GM12878 (cell line): ENCODE measurements at regions not wholly inside any gene's neighbourhood (a gene's known extent, or its start where the extent isn't known, plus 50 kb on each side); places are given as distances from the start of the nearest gene placed in this dataset.

Source experiments
- ATAC-seq: fragments of 200-7000 bp; cut with Tn5 transposase; 3 replicates; pipeline ENCODE4 v1.9.1; 2020; ENCODE audit warnings: mild to moderate bottlenecking, moderate library complexity
- BruUV-seq: library from RNA; stranded (reverse); fragments of 400-500 nt; replicated peaks from 2 replicates; lab custom pipeline; 2021; lab: Mats Ljungman, UMichigan
- CTCF ChIA-PET: fragments of 300-600 bp; sonication (Branson Sonifier 250); formaldehyde crosslinking; extraction: SDS; loops from one replicate; lab custom pipeline; 2021; ENCODE audit warnings: inconsistent platforms; lab: Yijun Ruan, JAX
- POLR2A ChIA-PET: fragments of 350-600 bp; formaldehyde crosslinking; extraction: SDS; loops from one replicate; lab custom pipeline; 2021; ENCODE audit warnings: inconsistent platforms; lab: Charles Lee
- RAD21 ChIA-PET: fragments of 300-600 bp; sonication (Branson Sonifier 250); formaldehyde crosslinking; loops from one replicate; lab custom pipeline; 2023; ENCODE audit warnings: antibody characterized with exemption; ENCODE audit not compliant: unreplicated experiment; lab: Charles Lee
- SMC1A ChIA-PET: fragments of 300-600 bp; sonication (Branson Sonifier 250); formaldehyde crosslinking; loops from one replicate; lab custom pipeline; 2023; ENCODE audit not compliant: unreplicated experiment, uncharacterized antibody; lab: Charles Lee
- DNase-seq: peaks from one replicate; pipeline ENCODE4 v3.0.0-alpha.2; 2011; ENCODE audit warnings: low read depth, low spot score
- FAIRE-seq: peaks from 3 replicates; lab custom pipeline; 2011; peaks lifted over from hg19 to GRCh38; lab: Jason Lieb, UNC
- H2AFZ ChIP-seq: 2 replicates; pipeline ENCODE4 v1.6.0; 2011; ENCODE audit warnings: low read depth, low read length, control low read depth; ENCODE audit not compliant: control insufficient read depth
- H3K27ac ChIP-seq: 2 replicates; pipeline ENCODE4 v1.5.1; 2011; ENCODE audit warnings: control low read depth; ENCODE audit not compliant: control insufficient read depth, insufficient read depth
- H3K27me3 ChIP-seq, 2 experiments: replicated peaks in 1 of 2; 2 replicates each; pipeline versions ENCODE4 v1.6.0 to v1.6.1; 2011; ENCODE audit warnings: low read length in 1 of 2; ENCODE audit not compliant: control insufficient read depth in 2 of 2, insufficient read depth in 2 of 2
- H3K36me3 ChIP-seq, 2 experiments: 2 replicates each; pipeline ENCODE4 v1.5.1; 2011; ENCODE audit warnings: low read length in 1 of 2; ENCODE audit not compliant: control insufficient read depth in 2 of 2, insufficient read depth in 2 of 2
- H3K4me1 ChIP-seq: 2 replicates; pipeline ENCODE4 v1.6.1; 2011; ENCODE audit warnings: mild to moderate bottlenecking, low read length, moderate library complexity, mixed read lengths; ENCODE audit not compliant: control insufficient read depth, insufficient read depth
- H3K4me2 ChIP-seq: 2 replicates; pipeline ENCODE4 v1.6.0; 2011; ENCODE audit warnings: control low read depth; ENCODE audit not compliant: control insufficient read depth, insufficient read depth
- H3K4me3 ChIP-seq: fragments of 200-600 bp; sonication (generic); 2 replicates; pipeline ENCODE4 v1.5.1; 2016
- H3K79me2 ChIP-seq: 2 replicates; pipeline ENCODE4 v1.6.0; 2011; ENCODE audit warnings: low read length; ENCODE audit not compliant: control insufficient read depth, insufficient read depth
- H3K9ac ChIP-seq: 2 replicates; pipeline ENCODE4 v1.8.0; 2011; ENCODE audit warnings: low read length, control low read depth, mixed read lengths; ENCODE audit not compliant: control insufficient read depth, insufficient read depth
- H3K9me3 ChIP-seq: replicated peaks from 3 replicates; pipeline ENCODE4 v1.5.1; 2011; ENCODE audit warnings: mild to moderate bottlenecking, low read length; ENCODE audit not compliant: control insufficient read depth, insufficient read depth
- H4K20me1 ChIP-seq: 2 replicates; pipeline ENCODE4 v1.6.0; 2011; ENCODE audit not compliant: control insufficient read depth, insufficient read depth
- ASH2L ChIP-seq: fragments of 300-600, 200-600 bp; sonication (generic); IDR thresholded peaks from 2 replicates; pipeline ENCODE4 v1.6.1; 2017; ENCODE audit warnings: low read depth, mild to moderate bottlenecking, borderline replicate concordance
- CHD4 ChIP-seq: fragments of 200-600 bp; sonication (generic); IDR thresholded peaks from 2 replicates; pipeline ENCODE4 v1.6.1; 2016; ENCODE audit warnings: mild to moderate bottlenecking
- CREB1 ChIP-seq: IDR thresholded peaks from 2 replicates; pipeline ENCODE4 v1.6.1; 2012; ENCODE audit warnings: low read depth, mild to moderate bottlenecking, inconsistent platforms
- EED ChIP-seq: sonication (generic); IDR thresholded peaks from 2 replicates; pipeline ENCODE4 v1.6.1; 2016; ENCODE audit warnings: antibody characterized with exemption, low read depth
- EGR1 ChIP-seq, 2 experiments: IDR thresholded peaks; 1 replicate in 1 of 2; 2 replicates in 1 of 2; pipeline ENCODE4 v1.6.1; 2011 to 2012; ENCODE audit warnings: low read depth in 2 of 2, low read length in 2 of 2, borderline replicate concordance in 1 of 2, mild to moderate bottlenecking in 1 of 2, moderate library complexity in 1 of 2
- GATAD2B ChIP-seq: fragments of 450-650 bp; conservative IDR thresholded peaks from 2 replicates; pipeline ENCODE4 v1.6.1; 2017; ENCODE audit warnings: low read depth, mild to moderate bottlenecking, moderate library complexity
- KAT2A ChIP-seq: conservative IDR thresholded peaks from 2 replicates; pipeline ENCODE4 v1.6.1; 2011; ENCODE audit warnings: low read depth, low read length; ENCODE audit not compliant: control insufficient read depth
- MEF2A ChIP-seq: IDR thresholded peaks from 2 replicates; pipeline ENCODE4 v1.6.1; 2011; ENCODE audit warnings: low read depth, mild to moderate bottlenecking, low read length, moderate library complexity; ENCODE audit not compliant: insufficient read depth
- NRF1 ChIP-seq: conservative IDR thresholded peaks from 2 replicates; pipeline ENCODE4 v1.6.1; 2011; ENCODE audit warnings: mild to moderate bottlenecking, low read depth, low read length, improper control_type of control experiment
- POLR2AphosphoS5 ChIP-seq: IDR thresholded peaks from 2 replicates; pipeline ENCODE4 v1.6.1; 2011; ENCODE audit warnings: mild to moderate bottlenecking, low read length, inconsistent platforms
- POU2F2 ChIP-seq: IDR thresholded peaks from 3 replicates; pipeline ENCODE4 v1.6.1; 2011; ENCODE audit warnings: low read depth, mild to moderate bottlenecking, low read length, borderline replicate concordance
- SMARCA5 ChIP-seq: fragments of 450-650 bp; IDR thresholded peaks from 2 replicates; pipeline ENCODE4 v1.6.1; 2017; ENCODE audit warnings: mild to moderate bottlenecking
- STAT1 ChIP-seq: fragments of 450-650 bp; conservative IDR thresholded peaks from 2 replicates; pipeline ENCODE4 v1.6.1; 2014; ENCODE audit warnings: antibody characterized with exemption, mild to moderate bottlenecking
- TARDBP ChIP-seq: IDR thresholded peaks from 2 replicates; pipeline ENCODE4 v1.6.1; 2016; ENCODE audit warnings: borderline replicate concordance
- WRNIP1 ChIP-seq: IDR thresholded peaks from 2 replicates; pipeline ENCODE4 v1.6.1; 2011; ENCODE audit warnings: low read depth, low read length, improper control_type of control experiment, borderline replicate concordance
- YBX1 ChIP-seq: fragments of 450-650 bp; IDR thresholded peaks from 2 replicates; pipeline ENCODE4 v1.6.1; 2016; ENCODE audit warnings: antibody characterized with exemption
- YY1 ChIP-seq: IDR thresholded peaks from 2 replicates; pipeline ENCODE4 v1.6.1; 2011; ENCODE audit warnings: low read depth, mild to moderate bottlenecking, low read length
- ZNF24 ChIP-seq: fragments of 450-650 bp; IDR thresholded peaks from 2 replicates; pipeline ENCODE4 v1.6.1; 2017; ENCODE audit warnings: antibody characterized with exemption, mild to moderate bottlenecking
- WGBS: methylation state at CpG from one replicate; pipeline ENCODE4 v1.1.6; 2016; ENCODE audit warnings: low lambda C conversion rate; ENCODE audit not compliant: insufficient replicate concordance, insufficient coverage; ENCODE audit errors: missing lambda C conversion rate; 5-methylcytosine and 5-hydroxymethylcytosine counted together
- in situ Hi-C: fragments of 300-500 bp; cut with MboI; formaldehyde crosslinking; loops from 9 replicates; pipeline ENCODE4 v1.14.3; 2018; ENCODE audit warnings: mixed read lengths
- intact Hi-C: fragments of 100-400 bp; cut with micrococcal nuclease; formaldehyde crosslinking; loops from one replicate; pipeline ENCODE4 v1.14.2; 2022; ENCODE audit not compliant: unreplicated experiment
- TF ChIP-seq, protein P1 (sequence below): IDR thresholded peaks from 2 replicates; pipeline ENCODE4 v1.6.1; 2012; ENCODE audit warnings: low read depth, low read length, improper control_type of control experiment
- TF ChIP-seq, protein P2 (sequence below): fragments of 450-650 bp; IDR thresholded peaks from 2 replicates; pipeline ENCODE4 v1.6.1; 2017; ENCODE audit warnings: borderline replicate concordance

DNA sequence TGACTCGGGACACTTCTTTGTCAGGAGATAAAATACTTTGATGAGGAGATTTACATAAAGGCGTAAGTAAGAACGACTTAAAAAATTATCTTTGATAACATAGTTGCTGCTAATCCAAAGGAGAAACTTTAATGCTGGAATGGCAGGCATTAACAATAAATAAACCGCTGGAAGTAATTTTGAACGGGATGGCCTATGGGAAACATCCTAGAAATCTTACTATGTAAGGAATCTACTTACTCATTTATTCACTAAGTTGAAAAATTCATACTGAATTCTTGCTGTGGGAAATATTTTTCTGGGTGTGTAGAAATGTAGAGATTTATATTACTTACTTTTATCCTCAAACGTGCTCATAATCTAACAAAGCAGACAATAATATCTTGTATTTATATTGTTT is 425.7 kb upstream of the ZFP42 start:
- H3K9ac ChIP-seq: no peak overlapping the region
- no peaks in the 10 kb centered on the region for H3K79me2 ChIP-seq
- intact Hi-C loops: no loop called here
- no peaks in the 10 kb centered on the region for H3K36me3 ChIP-seq
- no peaks in the 10 kb centered on the region for H3K4me1 ChIP-seq
- FAIRE-seq (no peak), DNase-seq (no peak), ATAC-seq (no peak)
- no peak overlapping the region for H3K4me3 ChIP-seq
- in situ Hi-C loops: no loop called here
- H4K20me1 ChIP-seq: no peaks in the 10 kb centered on the region
- no peaks in the 10 kb centered on the region for H3K9me3 ChIP-seq
- BruUV-seq: no TSS peak
- H3K27me3 ChIP-seq: no peaks in the 10 kb centered on the region
- no peak overlapping the region for H3K4me2 ChIP-seq
- H2AFZ ChIP-seq: no peak overlapping the region
- ChIA-PET CTCF (no interaction called here), SMC1A (no interaction called here), RAD21 (no interaction called here), POLR2A (no interaction called here)
- no peak for TF ChIP-seq EGR1 (IDR thresholded peaks at IDR 0.05; ENCODE audit: borderline replicate concordance in 1 of 2, low read depth in 2 of 2, low read length in 2 of 2)
- no peak for TF ChIP-seq WRNIP1
- no peak for TF ChIP-seq ASH2L
- TF ChIP-seq POU2F2: no peak
- no peak for TF ChIP-seq YBX1
- TF ChIP-seq CHD4: no peak
- TF ChIP-seq GATAD2B: no peak
- TF ChIP-seq NRF1: no peak
- no peak for TF ChIP-seq MEF2A
- no peak overlapping the region for H3K27ac ChIP-seq
- 14% methylated on average over 6 of the region's 6 CpGs for WGBS

DNA sequence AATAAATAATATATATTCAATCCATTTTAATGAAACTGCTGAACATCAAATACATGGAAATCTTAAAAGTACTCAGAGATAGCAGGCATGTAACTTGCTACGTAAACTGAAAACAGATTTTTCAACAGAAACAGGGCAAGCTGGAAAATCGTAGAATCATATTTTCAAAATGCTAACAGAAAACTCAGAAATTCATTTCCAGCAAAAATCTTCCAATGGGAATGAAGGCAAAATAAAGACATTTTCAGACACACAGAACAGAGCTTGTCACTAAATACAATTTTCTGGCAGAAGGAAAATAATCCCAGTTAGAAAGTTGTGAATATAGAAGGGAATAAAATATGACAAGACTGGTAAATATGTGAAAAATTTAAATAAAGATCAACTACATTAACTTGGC is 419.9 kb upstream of the ZFP42 start:
- H3K27ac ChIP-seq: no peak overlapping the region
- no peaks in the 10 kb centered on the region for H3K9me3 ChIP-seq
- WGBS: 58% methylated on average over 2 of the region's 2 CpGs
- no peaks in the 10 kb centered on the region for H3K4me1 ChIP-seq
- in situ Hi-C loops: no loop called here
- ATAC-seq (no peak), DNase-seq (no peak), FAIRE-seq (no peak)
- POLR2A ChIA-PET: no interaction called here
- H3K4me3 ChIP-seq: no peak overlapping the region
- no peak overlapping the region for H3K4me2 ChIP-seq
- H3K36me3 ChIP-seq: no peaks in the 10 kb centered on the region
- CTCF ChIA-PET: no interaction called here
- no peak overlapping the region for H3K9ac ChIP-seq
- no peak overlapping the region for H2AFZ ChIP-seq
- SMC1A ChIA-PET: interaction anchor here (0.7 kb wide), 1 partner anchor 16 kb away, joined by 3 read pairs; no protein-coding TSS in a partner anchor
- no peaks in the 10 kb centered on the region for H3K27me3 ChIP-seq
- intact Hi-C loops: no loop called here
- no TSS peak for BruUV-seq
- no peaks in the 10 kb centered on the region for H4K20me1 ChIP-seq
- RAD21 ChIA-PET: no interaction called here
- H3K79me2 ChIP-seq: no peaks in the 10 kb centered on the region
- TF ChIP-seq, protein P1, sequence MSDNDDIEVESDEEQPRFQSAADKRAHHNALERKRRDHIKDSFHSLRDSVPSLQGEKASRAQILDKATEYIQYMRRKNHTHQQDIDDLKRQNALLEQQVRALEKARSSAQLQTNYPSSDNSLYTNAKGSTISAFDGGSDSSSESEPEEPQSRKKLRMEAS: no peak
- TF ChIP-seq ZNF24 (no peak), YY1 (no peak), CREB1 (no peak), POLR2AphosphoS5 (no peak), KAT2A (no peak), EED (no peak), TARDBP (no peak), SMARCA5 (no peak), STAT1 (no peak)
- TF ChIP-seq, protein P2, sequence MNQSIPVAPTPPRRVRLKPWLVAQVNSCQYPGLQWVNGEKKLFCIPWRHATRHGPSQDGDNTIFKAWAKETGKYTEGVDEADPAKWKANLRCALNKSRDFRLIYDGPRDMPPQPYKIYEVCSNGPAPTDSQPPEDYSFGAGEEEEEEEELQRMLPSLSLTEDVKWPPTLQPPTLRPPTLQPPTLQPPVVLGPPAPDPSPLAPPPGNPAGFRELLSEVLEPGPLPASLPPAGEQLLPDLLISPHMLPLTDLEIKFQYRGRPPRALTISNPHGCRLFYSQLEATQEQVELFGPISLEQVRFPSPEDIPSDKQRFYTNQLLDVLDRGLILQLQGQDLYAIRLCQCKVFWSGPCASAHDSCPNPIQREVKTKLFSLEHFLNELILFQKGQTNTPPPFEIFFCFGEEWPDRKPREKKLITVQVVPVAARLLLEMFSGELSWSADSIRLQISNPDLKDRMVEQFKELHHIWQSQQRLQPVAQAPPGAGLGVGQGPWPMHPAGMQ: no peak
